Stomach (tissue), 8 donors: ENCODE measurements at regions not wholly inside any gene's neighbourhood (a gene's known extent, or its start where the extent isn't known, plus 50 kb on each side); places are given as distances from the start of the nearest gene placed in this dataset.
"Not testable (repeated sequence)": the region's sequence is repeated elsewhere in the genome, so short reads cannot be mapped to it uniquely, and the experiment has no call there.

ENCODE experiments used
- DNase-seq, 2 donors: peaks; one replicate each; pipeline versions ENCODE4 v3.0.0 to v3.0.0-alpha.2; 2013 to 2019
- H3K27ac ChIP-seq, 5 donors: fragments of 200-600 bp in 4 of 5; sonication (generic) in 4 of 5; one replicate each; pipeline ENCODE4 v1.5.1; 2013 to 2019; ENCODE audit warnings: mild to moderate bottlenecking in 1 of 5, moderate library complexity in 1 of 5
- H3K27me3 ChIP-seq, 3 donors: fragments of 200-600 bp; sonication (generic); one replicate each; pipeline ENCODE4 v1.5.1; 2017 to 2019; ENCODE audit warnings: mixed run types in 1 of 3
- H3K36me3 ChIP-seq, 4 donors: fragments of 200-600 bp; sonication (generic); 1 replicate in 3 of 4; 2 replicates in 1 of 4; pipeline ENCODE4 v1.5.1; 2016 to 2019
- H3K4me1 ChIP-seq, 4 donors: fragments of 200-600 bp; sonication (generic); one replicate each; pipeline ENCODE4 v1.5.1; 2016 to 2019
- H3K4me3 ChIP-seq, 4 donors: fragments of 200-600 bp; sonication (generic) in 3 of 4; one replicate each; pipeline ENCODE4 v1.5.1; 2016 to 2019; ENCODE audit warnings: mild to moderate bottlenecking in 1 of 4
- H3K9me3 ChIP-seq, 4 donors: fragments of 200-600 bp; sonication (generic); one replicate each; pipeline ENCODE4 v1.5.1; 2016 to 2019
- EP300 ChIP-seq: sonication (generic); formaldehyde crosslinking; IDR thresholded peaks from one replicate; pipeline ENCODE4 v1.6.1; 2017; ENCODE audit warnings: antibody characterized with exemption
- POLR2A ChIP-seq, 4 donors: fragments of 450-650 bp; IDR thresholded peaks; one replicate each; pipeline ENCODE4 v1.6.1; 2016; ENCODE audit warnings: antibody characterized with exemption in 4 of 4, control low read depth in 2 of 4, mild to moderate bottlenecking in 1 of 4, moderate library complexity in 1 of 4
- POLR2AphosphoS5 ChIP-seq, 3 donors: sonication (generic); formaldehyde crosslinking; IDR thresholded peaks; one replicate each; pipeline ENCODE4 v1.6.1; 2016; ENCODE audit warnings: antibody characterized with exemption in 3 of 3
- WGBS, 5 donors: extraction: QIAGEN DNeasy Blood & Tissue Kit in 3 of 5; methylation state at CpG; one replicate each; pipeline versions ENCODE4 v1.1.5 to v1.1.7; 2013 to 2018; 5-methylcytosine and 5-hydroxymethylcytosine counted together
- intact Hi-C: fragments of 100-400 bp; cut with DNase I; formaldehyde crosslinking; loops from one replicate; pipeline ENCODE4 v1.15.1; 2023; ENCODE audit warnings: low total_unique reads
- TF ChIP-seq, protein P1 (sequence below), 7 experiments: fragments of 450-650 bp in 4 of 7; fragments of 200-600 bp in 3 of 7; sonication (generic) in 3 of 7; IDR thresholded peaks; one replicate each; pipeline ENCODE4 v1.5.1; 2016 to 2019; ENCODE audit warnings: antibody characterized with exemption in 7 of 7, control low read depth in 2 of 7, mild to moderate bottlenecking in 1 of 7
- donor health status: healthy with polysubstance abuse.
- donor health status: Bipolar disorder and iron deficiency.
- donor health status: healthy.

DNA sequence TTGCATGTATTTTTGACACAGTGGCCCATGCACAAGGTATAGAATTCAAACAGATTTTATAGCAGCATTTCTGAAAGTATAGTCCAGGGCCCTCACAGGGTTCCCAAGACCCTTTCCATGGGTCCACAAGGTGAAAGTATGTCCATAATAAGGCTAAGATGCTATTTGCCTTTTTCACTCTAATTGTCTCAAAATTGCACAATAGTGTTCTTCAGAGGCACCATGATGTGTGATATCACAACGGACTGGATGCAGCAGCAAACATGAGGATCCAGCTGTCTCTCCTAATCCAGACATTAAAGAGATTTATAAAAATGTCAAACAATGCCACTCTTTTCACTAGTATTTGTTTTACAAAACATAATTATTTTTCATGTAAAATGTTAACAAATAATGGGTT lies 88.8 kb upstream of the PRDX6 start:
- Histone ChIP-seq H3K36me3 (no peaks in the 10 kb centered on the region), H3K4me3 (no peak overlapping the region), H3K9me3 (no peaks in the 10 kb centered on the region), H3K27ac (no peak overlapping the region), H3K27me3 (no peaks in the 10 kb centered on the region), H3K4me1 (no peaks in the 10 kb centered on the region)
- no peak for DNase-seq
- WGBS, 5 donors, result 76 to 90% (median 83%) methylated on average over 1 of the region's 1 CpG
- TF ChIP-seq, protein P1, sequence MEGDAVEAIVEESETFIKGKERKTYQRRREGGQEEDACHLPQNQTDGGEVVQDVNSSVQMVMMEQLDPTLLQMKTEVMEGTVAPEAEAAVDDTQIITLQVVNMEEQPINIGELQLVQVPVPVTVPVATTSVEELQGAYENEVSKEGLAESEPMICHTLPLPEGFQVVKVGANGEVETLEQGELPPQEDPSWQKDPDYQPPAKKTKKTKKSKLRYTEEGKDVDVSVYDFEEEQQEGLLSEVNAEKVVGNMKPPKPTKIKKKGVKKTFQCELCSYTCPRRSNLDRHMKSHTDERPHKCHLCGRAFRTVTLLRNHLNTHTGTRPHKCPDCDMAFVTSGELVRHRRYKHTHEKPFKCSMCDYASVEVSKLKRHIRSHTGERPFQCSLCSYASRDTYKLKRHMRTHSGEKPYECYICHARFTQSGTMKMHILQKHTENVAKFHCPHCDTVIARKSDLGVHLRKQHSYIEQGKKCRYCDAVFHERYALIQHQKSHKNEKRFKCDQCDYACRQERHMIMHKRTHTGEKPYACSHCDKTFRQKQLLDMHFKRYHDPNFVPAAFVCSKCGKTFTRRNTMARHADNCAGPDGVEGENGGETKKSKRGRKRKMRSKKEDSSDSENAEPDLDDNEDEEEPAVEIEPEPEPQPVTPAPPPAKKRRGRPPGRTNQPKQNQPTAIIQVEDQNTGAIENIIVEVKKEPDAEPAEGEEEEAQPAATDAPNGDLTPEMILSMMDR (IDR thresholded peaks at IDR 0.05), result no peak
- TF ChIP-seq POLR2A (IDR thresholded peaks at IDR 0.05) (no peak), EP300 (no peak), POLR2AphosphoS5 (IDR thresholded peaks at IDR 0.05) (no peak)
- intact Hi-C loops, result no loop called here

DNA sequence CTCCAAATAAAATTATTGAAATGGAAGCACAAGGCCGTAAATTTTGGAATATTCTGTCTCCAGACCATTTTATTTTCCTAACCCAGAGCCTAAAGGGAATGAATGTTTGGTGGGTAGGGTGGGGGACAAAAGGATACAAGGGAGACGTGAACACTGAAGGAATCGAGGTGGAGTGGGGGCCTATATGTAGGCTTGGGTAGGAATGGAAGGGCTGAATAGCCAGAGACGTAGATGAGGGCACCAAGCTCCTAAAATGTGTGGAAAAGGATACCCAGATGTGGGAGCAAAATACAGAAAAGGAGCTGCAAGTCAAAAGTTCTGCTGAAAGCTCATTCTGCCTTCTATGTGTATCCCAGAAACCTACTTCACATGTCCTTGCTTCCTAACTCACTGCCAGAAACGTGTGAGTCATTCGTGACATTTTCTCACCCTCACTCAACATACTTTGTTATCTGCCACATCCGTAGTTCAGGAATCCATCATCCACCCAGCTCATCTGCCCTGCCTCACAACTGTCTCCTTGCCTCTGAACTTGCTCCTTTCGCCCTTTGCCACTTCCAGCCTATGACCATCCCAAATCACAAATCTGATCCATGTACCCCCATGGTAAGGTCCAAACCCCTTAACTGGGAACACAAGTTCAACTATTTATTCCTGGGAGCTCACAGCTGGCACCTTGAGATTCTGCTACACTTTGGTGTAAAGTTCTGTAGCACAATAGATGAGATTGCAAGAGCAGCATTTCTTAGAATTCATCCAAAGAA lies 84.1 kb upstream of the PRDX6 start:
- 64 to 80% (median 77%) methylated on average over 8 of the region's 8 CpGs for whole genome bisulfite sequencing, 5 donors
- intact Hi-C loops, result no loop called here
- no peak for DNase-seq
- no peaks in the 10 kb centered on the region for H3K27me3 ChIP-seq
- H3K9me3 ChIP-seq, result no peaks in the 10 kb centered on the region
- TF ChIP-seq POLR2AphosphoS5 (IDR thresholded peaks at IDR 0.05), result no peak
- TF ChIP-seq, protein P1 (IDR thresholded peaks at IDR 0.05), result no peak
- no peak for TF ChIP-seq EP300
- TF ChIP-seq POLR2A (IDR thresholded peaks at IDR 0.05), result no peak
- H3K4me3 ChIP-seq, result no peak overlapping the region
- no peaks in the 10 kb centered on the region for H3K4me1 ChIP-seq
- H3K27ac ChIP-seq, result no peak overlapping the region
- no peaks in the 10 kb centered on the region for H3K36me3 ChIP-seq

- no peaks in the 10 kb centered on the region for H3K27me3 ChIP-seq
- TF ChIP-seq, protein P1 (IDR thresholded peaks at IDR 0.05), result no peak
- no peak for TF ChIP-seq POLR2A (IDR thresholded peaks at IDR 0.05)
- TF ChIP-seq POLR2AphosphoS5 (IDR thresholded peaks at IDR 0.05), result no peak
- TF ChIP-seq EP300, result no peak
- no peak for DNase-seq
- H3K9me3 ChIP-seq, result no peaks in the 10 kb centered on the region
- H3K36me3 ChIP-seq, result no peaks in the 10 kb centered on the region
- WGBS, 5 donors, result 70 to 75% (median 72%) methylated on average over 1 of the region's 1 CpG
- H3K27ac ChIP-seq, result no peak overlapping the region
- intact Hi-C loops, result no loop called here
- no peaks in the 10 kb centered on the region for H3K4me1 ChIP-seq
- no peak overlapping the region for H3K4me3 ChIP-seq
These were observed 83.5 kb upstream of the PRDX6 start for GRCh38 chr1:173393659-173394000.

GRCh38 chr1:173394813-173395212 lies 82.3 kb upstream of the PRDX6 start:
- DNase-seq, H3K9me3 ChIP-seq, H3K36me3 ChIP-seq, intact Hi-C loops, H3K27me3 ChIP-seq, H3K4me1 ChIP-seq, H3K27ac ChIP-seq, H3K4me3 ChIP-seq: not testable (repeated sequence)

DNA sequence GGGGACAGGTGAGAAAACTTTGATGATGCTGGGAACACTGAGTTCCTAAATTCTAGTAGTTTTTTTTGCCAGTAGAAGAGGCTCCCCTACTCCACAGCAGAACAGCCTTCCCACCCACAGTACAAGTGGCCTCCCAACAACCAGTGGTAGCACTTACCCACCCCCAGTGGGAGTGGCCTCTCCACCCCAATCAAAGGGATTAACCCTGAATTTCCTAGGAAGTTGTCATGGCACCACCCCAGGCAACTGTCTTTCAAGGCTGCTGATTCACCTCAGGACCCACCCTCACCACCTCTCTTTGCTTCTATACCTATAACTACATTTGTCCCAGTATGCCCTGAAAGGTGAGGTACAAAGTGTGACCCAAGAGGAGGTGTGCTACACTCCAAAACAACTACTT lies 81.4 kb upstream of the PRDX6 start:
- intact Hi-C loops, result no loop called here
- no peak for TF ChIP-seq POLR2A (IDR thresholded peaks at IDR 0.05)
- no peak for TF ChIP-seq EP300
- TF ChIP-seq POLR2AphosphoS5 (IDR thresholded peaks at IDR 0.05), result no peak
- TF ChIP-seq, protein P1 (IDR thresholded peaks at IDR 0.05), result no peak
- H3K27ac ChIP-seq, result no peak overlapping the region
- no peaks in the 10 kb centered on the region for H3K9me3 ChIP-seq
- no peaks in the 10 kb centered on the region for H3K27me3 ChIP-seq
- H3K4me3 ChIP-seq, result no peak overlapping the region
- no peak for DNase-seq
- H3K4me1 ChIP-seq, result no peaks in the 10 kb centered on the region
- H3K36me3 ChIP-seq, result no peaks in the 10 kb centered on the region
